Trophoblast cell (in vitro differentiated cells and primary cell): ENCODE measurements at regions not wholly inside any gene's neighbourhood (a gene's known extent, or its start where the extent isn't known, plus 50 kb on each side); places are given as distances from the start of the nearest gene placed in this dataset.

ENCODE experiments used
- DNase-seq, 2 donors: peaks; one replicate each; pipeline ENCODE4 v3.0.0-alpha.2; 2016
- H2AFZ ChIP-seq: 2 replicates; pipeline ENCODE4 v1.6.1; 2013; ENCODE audit warnings: low read length, moderate library complexity, mild to moderate bottlenecking; ENCODE audit not compliant: insufficient read depth, poor library complexity
- H2AK5ac ChIP-seq: 2 replicates; pipeline ENCODE4 v1.6.1; 2013; ENCODE audit warnings: mild to moderate bottlenecking, low read length
- H2BK120ac ChIP-seq: 2 replicates; pipeline ENCODE4 v1.6.1; 2013; ENCODE audit warnings: low read length, mild to moderate bottlenecking, moderate library complexity; ENCODE audit not compliant: insufficient read depth, poor library complexity
- H2BK12ac ChIP-seq: 2 replicates; pipeline ENCODE4 v1.6.1; 2013; ENCODE audit warnings: mild to moderate bottlenecking, low read length, moderate library complexity
- H2BK5ac ChIP-seq: 2 replicates; pipeline ENCODE4 v1.6.1; 2013; ENCODE audit warnings: low read length, low read depth, moderate library complexity, mild to moderate bottlenecking; ENCODE audit not compliant: poor library complexity
- H3K14ac ChIP-seq: 2 replicates; pipeline ENCODE4 v1.6.1; 2013; ENCODE audit warnings: mild to moderate bottlenecking, low read length
- H3K18ac ChIP-seq: 2 replicates; pipeline ENCODE4 v1.6.1; 2013; ENCODE audit warnings: mild to moderate bottlenecking, low read length
- H3K23ac ChIP-seq: 2 replicates; pipeline ENCODE4 v1.6.1; 2013; ENCODE audit warnings: low read length
- H3K27ac ChIP-seq: 2 replicates; pipeline ENCODE4 v1.5.1; 2013; ENCODE audit warnings: low read depth, mild to moderate bottlenecking, inconsistent platforms, low read length, moderate library complexity
- H3K27me3 ChIP-seq: 2 replicates; pipeline ENCODE4 v1.6.1; 2013; ENCODE audit warnings: inconsistent platforms, mild to moderate bottlenecking, low read length, moderate library complexity; ENCODE audit not compliant: insufficient read depth
- H3K36me3 ChIP-seq, 2 experiments: 1 replicate in 1 of 2; 2 replicates in 1 of 2; pipeline ENCODE4 v1.6.1; 2013; ENCODE audit warnings: low read length in 2 of 2, mild to moderate bottlenecking in 2 of 2, moderate library complexity in 1 of 2; ENCODE audit not compliant: insufficient read depth in 2 of 2, control insufficient read depth in 1 of 2
- H3K4ac ChIP-seq: 2 replicates; pipeline ENCODE4 v1.6.1; 2013; ENCODE audit warnings: low read depth, mild to moderate bottlenecking, low read length, moderate library complexity
- H3K4me1 ChIP-seq, 2 experiments: 1 replicate in 1 of 2; 2 replicates in 1 of 2; pipeline ENCODE4 v1.6.1; 2013; ENCODE audit warnings: low read length in 2 of 2, mild to moderate bottlenecking in 2 of 2, moderate library complexity in 1 of 2; ENCODE audit not compliant: insufficient read depth in 2 of 2, control insufficient read depth in 1 of 2
- H3K4me2 ChIP-seq: 2 replicates; pipeline ENCODE4 v1.6.1; 2013; ENCODE audit warnings: inconsistent platforms, mild to moderate bottlenecking, low read length, moderate library complexity
- H3K4me3 ChIP-seq: 2 replicates; pipeline ENCODE4 v1.5.1; 2013; ENCODE audit warnings: mild to moderate bottlenecking, low read depth, low read length, inconsistent platforms
- H3K79me1 ChIP-seq: one replicate; pipeline ENCODE4 v1.6.1; 2013; ENCODE audit warnings: low read length
- H3K79me2 ChIP-seq: 2 replicates; pipeline ENCODE4 v1.6.1; 2013; ENCODE audit warnings: low read length, mild to moderate bottlenecking; ENCODE audit not compliant: control insufficient read depth, insufficient read depth, poor library complexity
- H3K9ac ChIP-seq: 2 replicates; pipeline ENCODE4 v1.6.1; 2013; ENCODE audit warnings: mild to moderate bottlenecking, low read length
- H3K9me3 ChIP-seq: 2 replicates; pipeline ENCODE4 v1.6.1; 2013; ENCODE audit warnings: low read depth, mild to moderate bottlenecking, control low read depth, inconsistent platforms, low read length; ENCODE audit not compliant: insufficient read depth
- H4K12ac ChIP-seq: 2 replicates; pipeline ENCODE4 v1.6.1; 2013; ENCODE audit warnings: low read depth, mild to moderate bottlenecking, low read length, moderate library complexity
- H4K8ac ChIP-seq: 2 replicates; pipeline ENCODE4 v1.6.1; 2013; ENCODE audit warnings: low read depth, mild to moderate bottlenecking, low read length, moderate library complexity
- H4K91ac ChIP-seq: one replicate; pipeline ENCODE4 v1.6.1; 2013; ENCODE audit warnings: low read depth, mild to moderate bottlenecking, low read length, moderate library complexity
- WGBS: extraction: QIAGEN DNeasy Blood & Tissue Kit; methylation state at CpG from one replicate; pipeline ENCODE4 v1.1.7; 2013; ENCODE audit warnings: missing lambda C conversion rate; ENCODE audit not compliant: insufficient read length, insufficient coverage; ENCODE audit errors: extremely low coverage; 5-methylcytosine and 5-hydroxymethylcytosine counted together

GRCh38 chr17:53629188-53629587, 193.5 kb upstream of the KIF2B start:
- no peak overlapping the region for H3K4me3 ChIP-seq
- H2AFZ ChIP-seq = no peak overlapping the region
- no peak overlapping the region for H3K9ac ChIP-seq
- peak in 1 of 2 donors; percentile 1 for DNase-seq
- no peak overlapping the region for H3K4me2 ChIP-seq
- H3K4ac ChIP-seq = no peak overlapping the region
- H4K8ac ChIP-seq = no peak overlapping the region
- no peak overlapping the region for H3K23ac ChIP-seq
- H4K91ac ChIP-seq = no peak overlapping the region
- H2BK120ac ChIP-seq = no peak overlapping the region
- no peak overlapping the region for H2AK5ac ChIP-seq
- H3K14ac ChIP-seq = no peak overlapping the region
- WGBS = no CpG with 5 or more reads among the region's 1 CpG
- no peak overlapping the region for H2BK12ac ChIP-seq
- no peaks in the 10 kb centered on the region for H3K79me2 ChIP-seq
- H3K4me1 ChIP-seq = peaks cover 0 to 4% of the 10 kb centered on the region in 2 experiments
- no peaks in the 10 kb centered on the region for H3K9me3 ChIP-seq
- H3K18ac ChIP-seq = no peak overlapping the region
- no peaks in the 10 kb centered on the region for H3K36me3 ChIP-seq
- no peaks in the 10 kb centered on the region for H3K27me3 ChIP-seq
- H3K79me1 ChIP-seq = peaks cover 2% of the 10 kb centered on the region
- H2BK5ac ChIP-seq = no peak overlapping the region
- H3K27ac ChIP-seq = no peak overlapping the region
- no peak overlapping the region for H4K12ac ChIP-seq

GRCh38 chr17:53628011-53628410, 194.7 kb upstream of the KIF2B start:
- Histone ChIP-seq H3K4me2 (no peak overlapping the region), H3K79me1 (peaks cover 2% of the 10 kb centered on the region), H3K27ac (no peak overlapping the region), H4K8ac (no peak overlapping the region), H2BK5ac (no peak overlapping the region), H3K9ac (no peak overlapping the region), H4K91ac (no peak overlapping the region), H2BK120ac (no peak overlapping the region), H2AK5ac (no peak overlapping the region), H3K14ac (no peak overlapping the region), H4K12ac (no peak overlapping the region), H3K4me3 (no peak overlapping the region), H3K4ac (no peak overlapping the region), H3K18ac (no peak overlapping the region), H2AFZ (no peak overlapping the region), H3K79me2 (no peaks in the 10 kb centered on the region), H3K9me3 (no peaks in the 10 kb centered on the region), H2BK12ac (no peak overlapping the region), H3K4me1 (peaks cover 0 to 4% of the 10 kb centered on the region in 2 experiments), H3K27me3 (no peaks in the 10 kb centered on the region), H3K23ac (no peak overlapping the region), H3K36me3 (no peaks in the 10 kb centered on the region)
- DNase-seq = peak in 1 of 2 donors; percentile 33

- no peak overlapping the region for H2AFZ ChIP-seq
- no peak overlapping the region for H3K4me3 ChIP-seq
- no peak overlapping the region for H2BK12ac ChIP-seq
- H3K4me2 ChIP-seq = no peak overlapping the region
- H4K8ac ChIP-seq = no peak overlapping the region
- no peak overlapping the region for H4K91ac ChIP-seq
- WGBS = no CpG with 5 or more reads among the region's 1 CpG
- H2AK5ac ChIP-seq = no peak overlapping the region
- H3K36me3 ChIP-seq = no peaks in the 10 kb centered on the region
- no peaks in the 10 kb centered on the region for H3K9me3 ChIP-seq
- no peak overlapping the region for H3K14ac ChIP-seq
- no peak overlapping the region for H3K23ac ChIP-seq
- H3K27me3 ChIP-seq = no peaks in the 10 kb centered on the region
- peaks cover 0 to 4% of the 10 kb centered on the region in 2 experiments for H3K4me1 ChIP-seq
- no peak overlapping the region for H3K4ac ChIP-seq
- peaks cover 2% of the 10 kb centered on the region for H3K79me1 ChIP-seq
- H2BK5ac ChIP-seq = no peak overlapping the region
- no peak overlapping the region for H3K18ac ChIP-seq
- no peak overlapping the region for H3K9ac ChIP-seq
- no peak overlapping the region for H4K12ac ChIP-seq
- peak in 1 of 2 donors; percentile 36 for DNase-seq
- H2BK120ac ChIP-seq = no peak overlapping the region
- H3K79me2 ChIP-seq = no peaks in the 10 kb centered on the region
- H3K27ac ChIP-seq = no peak overlapping the region
Measured at GRCh38 chr17:53627511-53627910, 195.2 kb upstream of the KIF2B start.

- no peak overlapping the region for H3K4me2 ChIP-seq
- WGBS = no CpG with 5 or more reads among the region's 1 CpG
- peak in 1 of 2 donors; percentile 6 for DNase-seq
Measured at GRCh38 chr17:53626286-53626685, 196.4 kb upstream of the KIF2B start.

More at GRCh38 chr17:53626286-53626685, 196.4 kb upstream of the KIF2B start:
- no peak overlapping the region for H3K23ac ChIP-seq
- no peak overlapping the region for H3K14ac ChIP-seq
- no peaks in the 10 kb centered on the region for H3K79me2 ChIP-seq
- H2AK5ac ChIP-seq = no peak overlapping the region
- H3K79me1 ChIP-seq = peaks cover 2% of the 10 kb centered on the region
- no peak overlapping the region for H2AFZ ChIP-seq
- no peak overlapping the region for H3K4ac ChIP-seq
- no peaks in the 10 kb centered on the region for H3K9me3 ChIP-seq
- H2BK12ac ChIP-seq = no peak overlapping the region
- H3K36me3 ChIP-seq = no peaks in the 10 kb centered on the region
- H2BK5ac ChIP-seq = no peak overlapping the region
- H3K4me3 ChIP-seq = no peak overlapping the region
- no peak overlapping the region for H4K91ac ChIP-seq
- H3K18ac ChIP-seq = no peak overlapping the region
- H4K8ac ChIP-seq = no peak overlapping the region
- H4K12ac ChIP-seq = no peak overlapping the region
- H3K4me1 ChIP-seq = peaks cover 0 to 4% of the 10 kb centered on the region in 2 experiments
- no peak overlapping the region for H3K27ac ChIP-seq
- H3K27me3 ChIP-seq = no peaks in the 10 kb centered on the region
- H2BK120ac ChIP-seq = no peak overlapping the region
- no peak overlapping the region for H3K9ac ChIP-seq
